Heart left ventricle (tissue), 13 donors: ENCODE measurements at regions not wholly inside any gene's neighbourhood (a gene's known extent, or its start where the extent isn't known, plus 50 kb on each side); places are given as distances from the start of the nearest gene placed in this dataset.

Experiments
- CTCF ChIP-seq, 12 donors: fragments of 200-600 bp; sonication (generic) in 4 of 12; IDR thresholded peaks; one replicate each; pipeline versions ENCODE4 v1.5.0 to v1.8.0; 2018 to 2022; ENCODE audit warnings: antibody characterized with exemption in 12 of 12, mild to moderate bottlenecking in 5 of 12
- POLR2A ChIP-seq, 2 donors: fragments of 450-650 bp; IDR thresholded peaks; one replicate each; pipeline ENCODE4 v1.6.1; 2017; ENCODE audit warnings: antibody characterized with exemption in 2 of 2, mild to moderate bottlenecking in 2 of 2, moderate library complexity in 2 of 2
- donor health status: ischemic (EF 13 %, LVEDD 7.1; RV severe dilation, severe dysfunction).
- donor health status: DM: no; HTN: yes; CAD: no.
- donor health status: DM: no; HTN: no; CAD: no.
- donor health status: ischemic (EF 25% LVEDD 6.9; RV normal size, moderate dysfunction).
- donor health status: ischemic (EF 25% LVEDD 5.7; RV mildly dilated, moderate dysfunction).
- donor health status: ischemic (EF 35%, LVEDD 5.7; RV mildly dilated, moderate dysfunction).
- donor health status: nonischemic (EF 11% LVEDD 7.7; RV severe dilation, severe dysfunction).
- donor health status: DM: yes; HTN: yes; CAD: no.
- donor health status: PGD.
- donor health status: ischemic (EF 29% LVEDD 5.4; RV normal size, mild dysfunction).
- donor health status: nonischemic (EF 23%, LVEDD 6.1; RV moderate dilation, normal function).

- TF ChIP-seq CTCF (IDR thresholded peaks at IDR 0.05) (no peak), POLR2A (IDR thresholded peaks at IDR 0.05) (no peak)
Measured at GRCh38 chr15:95425859-95426258, 904.6 kb upstream of the NR2F2 start.
